H9 (cell line): ENCODE measurements at regions not wholly inside any gene's neighbourhood (a gene's known extent, or its start where the extent isn't known, plus 50 kb on each side); places are given as distances from the start of the nearest gene placed in this dataset.

Experiments
- DNase-seq: peaks from one replicate; pipeline ENCODE4 v3.0.0-alpha.2; 2017
- H2AFZ ChIP-seq: one replicate; pipeline ENCODE4 v1.6.1; 2013; ENCODE audit warnings: mild to moderate bottlenecking, low read length, control low read depth, moderate library complexity
- H2AK5ac ChIP-seq: 2 replicates; pipeline ENCODE4 v1.6.1; 2013; ENCODE audit warnings: low read length, control low read depth, mixed read lengths; ENCODE audit not compliant: insufficient read length
- H2BK120ac ChIP-seq: one replicate; pipeline ENCODE4 v1.6.1; 2013; ENCODE audit warnings: low read depth, mild to moderate bottlenecking, low read length, control low read depth, inconsistent platforms; ENCODE audit not compliant: poor library complexity, severe bottlenecking
- H2BK12ac ChIP-seq: 2 replicates; pipeline ENCODE4 v1.6.1; 2013; ENCODE audit warnings: low read length, control low read depth, mixed read lengths, low read depth; ENCODE audit not compliant: insufficient read length
- H2BK15ac ChIP-seq: 2 replicates; pipeline ENCODE4 v1.6.1; 2013; ENCODE audit warnings: low read depth, low read length, control low read depth
- H2BK20ac ChIP-seq: one replicate; pipeline ENCODE4 v1.6.1; 2013; ENCODE audit warnings: low read depth, mild to moderate bottlenecking, low read length, control low read depth, inconsistent platforms; ENCODE audit not compliant: poor library complexity, severe bottlenecking
- H2BK5ac ChIP-seq: 2 replicates; pipeline ENCODE4 v1.6.1; 2013; ENCODE audit warnings: low read length, control low read depth, mixed read lengths; ENCODE audit not compliant: insufficient read length
- H3K14ac ChIP-seq: 2 replicates; pipeline ENCODE4 v1.6.1; 2013; ENCODE audit warnings: low read length, control low read depth; ENCODE audit not compliant: insufficient read depth
- H3K18ac ChIP-seq: 2 replicates; pipeline ENCODE4 v1.6.1; 2013; ENCODE audit warnings: low read depth, mild to moderate bottlenecking, mixed read lengths, low read length, control low read depth; ENCODE audit not compliant: insufficient read length
- H3K23ac ChIP-seq: 2 replicates; pipeline ENCODE4 v1.6.1; 2013; ENCODE audit warnings: low read length, control low read depth, mixed read lengths, low read depth; ENCODE audit not compliant: insufficient read length
- H3K23me2 ChIP-seq: 2 replicates; pipeline ENCODE4 v1.6.1; 2013; ENCODE audit warnings: low read depth, mild to moderate bottlenecking, mixed read lengths, low read length, control low read depth; ENCODE audit not compliant: insufficient read length, poor library complexity, severe bottlenecking
- H3K27ac ChIP-seq: 2 replicates; pipeline ENCODE4 v1.5.1; 2013; ENCODE audit warnings: low read length, control low read depth, mixed read lengths, low read depth; ENCODE audit not compliant: insufficient read length
- H3K27me3 ChIP-seq: 2 replicates; pipeline ENCODE4 v1.6.1; 2013; ENCODE audit warnings: low read length, control low read depth, inconsistent platforms; ENCODE audit not compliant: insufficient read depth
- H3K4ac ChIP-seq: 2 replicates; pipeline ENCODE4 v1.6.1; 2013; ENCODE audit warnings: low read depth, mild to moderate bottlenecking, control low read depth, inconsistent platforms, low read length, moderate library complexity
- H3K4me1 ChIP-seq: 2 replicates; pipeline ENCODE4 v1.6.1; 2013; ENCODE audit warnings: low read length, control low read depth, inconsistent platforms; ENCODE audit not compliant: insufficient read depth
- H3K4me2 ChIP-seq: 2 replicates; pipeline ENCODE4 v1.6.1; 2013; ENCODE audit warnings: low read length, control low read depth, mixed read lengths; ENCODE audit not compliant: insufficient read length, insufficient read depth
- H3K56ac ChIP-seq: 2 replicates; pipeline ENCODE4 v1.6.1; 2013; ENCODE audit warnings: low read depth, mild to moderate bottlenecking, mixed read lengths, low read length, control low read depth; ENCODE audit not compliant: insufficient read length
- H3K79me1 ChIP-seq: 2 replicates; pipeline ENCODE4 v1.6.1; 2013; ENCODE audit warnings: low read depth, mild to moderate bottlenecking, moderate library complexity, low read length, control low read depth, inconsistent platforms; ENCODE audit not compliant: insufficient read depth, poor library complexity, severe bottlenecking
- H3K79me2 ChIP-seq: 2 replicates; pipeline ENCODE4 v1.6.1; 2013; ENCODE audit warnings: low read length, control low read depth, inconsistent platforms; ENCODE audit not compliant: insufficient read depth
- H3K9ac ChIP-seq: 2 replicates; pipeline ENCODE4 v1.6.1; 2013; ENCODE audit warnings: low read length, control low read depth, mixed read lengths; ENCODE audit not compliant: insufficient read length; ENCODE audit errors: extremely low read depth
- H3K9me3 ChIP-seq: one replicate; pipeline ENCODE4 v1.6.1; 2013; ENCODE audit warnings: low read depth, low read length, inconsistent platforms; ENCODE audit not compliant: control insufficient read depth
- H3T11ph ChIP-seq: one replicate; pipeline ENCODE4 v1.6.1; 2013; ENCODE audit warnings: mild to moderate bottlenecking, low read length, control low read depth, inconsistent platforms
- H4K20me1 ChIP-seq: one replicate; pipeline ENCODE4 v1.6.1; 2013; ENCODE audit not compliant: control insufficient read depth, insufficient read length, insufficient read depth
- H4K5ac ChIP-seq: 2 replicates; pipeline ENCODE4 v1.6.1; 2013; ENCODE audit warnings: low read depth, mild to moderate bottlenecking, mixed read lengths, low read length, control low read depth; ENCODE audit not compliant: insufficient read length
- H4K8ac ChIP-seq: replicated peaks from 2 replicates; pipeline ENCODE4 v1.6.1; 2013; ENCODE audit warnings: low read length, control low read depth, mixed read lengths, low read depth; ENCODE audit not compliant: insufficient read length
- H4K91ac ChIP-seq: 2 replicates; pipeline ENCODE4 v1.6.1; 2013; ENCODE audit warnings: low read depth, mild to moderate bottlenecking, moderate library complexity, mixed read lengths, low read length, control low read depth; ENCODE audit not compliant: insufficient read length
- H3K27ac Mint-ChIP-seq, 3 experiments: 2 replicates in 2 of 3; 3 replicates in 1 of 3; pipeline ENCODE4 v1.8.0; 2020 to 2021; ENCODE audit warnings: mixed read lengths in 3 of 3, mild to moderate bottlenecking in 1 of 3, moderate library complexity in 1 of 3
- H3K27me3 Mint-ChIP-seq: 2 replicates; pipeline ENCODE4 v1.8.0; 2021; ENCODE audit warnings: low read depth, mild to moderate bottlenecking, moderate library complexity, mixed read lengths
- H3K36me3 Mint-ChIP-seq, 3 experiments: 2 replicates in 2 of 3; 3 replicates in 1 of 3; pipeline ENCODE4 v1.8.0; 2020 to 2021; ENCODE audit warnings: low read depth in 3 of 3, mixed read lengths in 3 of 3; ENCODE audit not compliant: insufficient read depth in 1 of 3
- H3K4me1 Mint-ChIP-seq, 2 experiments: 2 replicates each; pipeline ENCODE4 v1.8.0; 2020; ENCODE audit warnings: mixed read lengths in 2 of 2
- H3K4me3 Mint-ChIP-seq, 2 experiments: 2 replicates in 1 of 2; 3 replicates in 1 of 2; pipeline ENCODE4 v1.8.0; 2020 to 2021; ENCODE audit warnings: mild to moderate bottlenecking in 2 of 2, mixed read lengths in 2 of 2, moderate library complexity in 1 of 2
- H3K9me3 Mint-ChIP-seq, 2 experiments: 2 replicates in 1 of 2; 3 replicates in 1 of 2; pipeline ENCODE4 v1.8.0; 2020; ENCODE audit warnings: mild to moderate bottlenecking in 2 of 2, mixed read lengths in 2 of 2, moderate library complexity in 1 of 2
- WGBS: extraction: QIAGEN DNeasy Blood & Tissue Kit; methylation state at CpG from one replicate; pipeline ENCODE4 v1.1.7; 2013; ENCODE audit warnings: missing lambda C conversion rate, low lambda C conversion rate, mixed read lengths; ENCODE audit not compliant: insufficient read length; ENCODE audit errors: extremely low coverage; 5-methylcytosine and 5-hydroxymethylcytosine counted together
- TF ChIP-seq, protein P1 (sequence below): fragments of 200-600 bp; sonication (generic); conservative IDR thresholded peaks from 3 replicates; pipeline ENCODE4 v1.8.0; 2021; ENCODE audit warnings: antibody characterized with exemption, mild to moderate bottlenecking

DNA sequence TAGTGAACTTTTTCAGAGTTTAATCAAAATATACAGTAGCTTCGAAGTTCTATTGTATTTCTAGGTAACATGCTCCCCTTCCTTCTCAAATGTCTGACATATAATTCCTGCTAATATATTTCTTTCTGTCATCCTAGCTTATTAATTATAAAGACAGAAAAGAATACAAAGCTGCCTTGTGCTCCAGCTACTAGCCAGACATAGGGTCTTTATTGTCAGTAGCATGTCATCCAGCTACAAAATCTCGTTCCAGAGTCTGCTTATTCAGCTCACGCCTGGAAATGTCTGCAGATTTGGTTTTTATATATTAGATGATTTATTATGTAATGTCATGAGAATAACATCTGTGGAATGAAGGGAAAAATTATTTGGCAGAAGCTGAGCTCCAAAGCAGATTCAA, 1102.8 kb downstream of the BRINP3 start:
- no peak for DNase-seq
- Mint-ChIP-seq H3K27me3 (no peaks in the 10 kb centered on the region), H3K4me3 (no peak overlapping the region), H3K36me3 (peaks cover 0 to 5% (median 2%) of the 10 kb centered on the region in 3 experiments; a peak in 2 of 7 replicates), H3K27ac (no peak overlapping the region), H3K9me3 (peaks cover 0 to 5% of the 10 kb centered on the region in 2 experiments; a peak in 2 of 5 replicates), H3K4me1 (no peaks in the 10 kb centered on the region)
- Histone ChIP-seq H4K8ac (no peak overlapping the region), H3K9ac (no peak overlapping the region), H2BK12ac (no peak overlapping the region), H3K9me3 (no peaks in the 10 kb centered on the region), H3K14ac (no peak overlapping the region), H4K5ac (no peak overlapping the region), H4K91ac (no peak overlapping the region), H3T11ph (no peak overlapping the region), H3K4me1 (no peaks in the 10 kb centered on the region), H2BK120ac (no peak overlapping the region), H2AK5ac (no peak overlapping the region), H2AFZ (no peak overlapping the region), H3K56ac (no peak overlapping the region), H2BK15ac (no peak overlapping the region), H2BK20ac (no peak overlapping the region), H2BK5ac (no peak overlapping the region), H3K4me2 (no peak overlapping the region), H3K23me2 (no peaks in the 10 kb centered on the region), H3K4ac (no peak overlapping the region), H3K27me3 (no peaks in the 10 kb centered on the region), H4K20me1 (no peaks in the 10 kb centered on the region), H3K79me1 (no peaks in the 10 kb centered on the region), H3K18ac (no peak overlapping the region), H3K79me2 (no peaks in the 10 kb centered on the region), H3K27ac (no peak overlapping the region), H3K23ac (no peak overlapping the region)
- TF ChIP-seq, protein P1, sequence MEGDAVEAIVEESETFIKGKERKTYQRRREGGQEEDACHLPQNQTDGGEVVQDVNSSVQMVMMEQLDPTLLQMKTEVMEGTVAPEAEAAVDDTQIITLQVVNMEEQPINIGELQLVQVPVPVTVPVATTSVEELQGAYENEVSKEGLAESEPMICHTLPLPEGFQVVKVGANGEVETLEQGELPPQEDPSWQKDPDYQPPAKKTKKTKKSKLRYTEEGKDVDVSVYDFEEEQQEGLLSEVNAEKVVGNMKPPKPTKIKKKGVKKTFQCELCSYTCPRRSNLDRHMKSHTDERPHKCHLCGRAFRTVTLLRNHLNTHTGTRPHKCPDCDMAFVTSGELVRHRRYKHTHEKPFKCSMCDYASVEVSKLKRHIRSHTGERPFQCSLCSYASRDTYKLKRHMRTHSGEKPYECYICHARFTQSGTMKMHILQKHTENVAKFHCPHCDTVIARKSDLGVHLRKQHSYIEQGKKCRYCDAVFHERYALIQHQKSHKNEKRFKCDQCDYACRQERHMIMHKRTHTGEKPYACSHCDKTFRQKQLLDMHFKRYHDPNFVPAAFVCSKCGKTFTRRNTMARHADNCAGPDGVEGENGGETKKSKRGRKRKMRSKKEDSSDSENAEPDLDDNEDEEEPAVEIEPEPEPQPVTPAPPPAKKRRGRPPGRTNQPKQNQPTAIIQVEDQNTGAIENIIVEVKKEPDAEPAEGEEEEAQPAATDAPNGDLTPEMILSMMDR = no peak
- no CpG with 5 or more reads among the region's 3 CpGs for WGBS
